ENCODE measurements at regions not wholly inside any gene's neighbourhood (a gene's known extent, or its start where the extent isn't known, plus 50 kb on each side); places are given as distances from the start of the nearest gene placed in this dataset.
"Not testable (repeated sequence)": the region's sequence is repeated elsewhere in the genome, so short reads cannot be mapped to it uniquely, and the experiment has no call there.

DNA sequence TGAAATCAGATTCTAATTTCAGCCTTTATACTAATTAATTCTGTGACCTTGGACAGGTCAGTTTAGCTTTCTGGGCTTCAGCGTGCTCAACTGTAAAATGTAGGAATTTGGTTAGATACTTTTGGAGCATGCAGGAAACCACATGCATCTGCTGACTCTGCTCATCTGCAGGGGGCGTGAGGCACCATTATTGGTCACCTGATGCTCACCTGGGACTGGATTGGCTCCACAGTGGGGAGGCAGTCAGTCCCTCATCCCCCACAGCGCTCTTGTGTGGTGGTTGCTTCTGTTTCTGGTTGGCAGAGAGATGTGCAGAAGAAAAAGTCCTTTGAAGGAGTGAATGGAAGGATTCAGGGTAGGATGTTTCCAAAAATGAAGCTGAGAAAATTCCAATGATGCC is 150.9 kb upstream of the MTPN start:
- Histone ChIP-seq H3K27me3 (ENCODE audit: low read depth) (no peaks in the 10 kb centered on the region), H3K36me3 (replicated peaks) (no peaks in the 10 kb centered on the region), H3K9me3 (no peaks in the 10 kb centered on the region), H3K4me3 (no peak overlapping the region), H3K4me1 (no peaks in the 10 kb centered on the region)
- in situ Hi-C loops (cut with MboI; ENCODE audit: low sequenced_read_pairs), result no loop called here
- no peak for DNase-seq (ENCODE audit: low spot score in 2 of 2)

DNA sequence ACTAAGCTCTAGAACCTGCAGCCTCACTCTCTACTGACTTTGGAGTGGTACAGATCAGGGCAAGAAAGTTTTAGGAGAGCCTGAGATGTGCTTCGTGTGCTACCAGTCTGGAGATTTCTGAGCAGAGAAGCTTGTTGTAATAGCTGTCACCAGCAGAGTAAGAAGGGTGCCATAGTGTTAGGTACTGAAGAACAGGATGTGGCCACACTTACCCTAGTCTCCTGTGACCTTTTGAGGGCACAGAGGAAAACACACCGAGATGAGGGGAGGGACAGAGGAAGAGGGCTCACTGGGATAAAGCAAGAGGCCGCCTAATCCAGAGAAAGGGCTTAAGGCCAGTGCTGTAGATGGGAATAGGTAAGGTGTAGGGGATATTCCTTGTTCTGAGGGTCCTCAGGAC is 146.2 kb upstream of the MTPN start:
- H3K27me3 ChIP-seq (ENCODE audit: low read depth), result no peaks in the 10 kb centered on the region
- no peaks in the 10 kb centered on the region for H3K4me1 ChIP-seq
- no peaks in the 10 kb centered on the region for H3K9me3 ChIP-seq
- no peak overlapping the region for H3K4me3 ChIP-seq
- in situ Hi-C loops (cut with MboI; ENCODE audit: low sequenced_read_pairs), result no loop called here
- no peak for DNase-seq (ENCODE audit: low spot score in 2 of 2)
- H3K36me3 ChIP-seq (replicated peaks), result no peaks in the 10 kb centered on the region

DNA sequence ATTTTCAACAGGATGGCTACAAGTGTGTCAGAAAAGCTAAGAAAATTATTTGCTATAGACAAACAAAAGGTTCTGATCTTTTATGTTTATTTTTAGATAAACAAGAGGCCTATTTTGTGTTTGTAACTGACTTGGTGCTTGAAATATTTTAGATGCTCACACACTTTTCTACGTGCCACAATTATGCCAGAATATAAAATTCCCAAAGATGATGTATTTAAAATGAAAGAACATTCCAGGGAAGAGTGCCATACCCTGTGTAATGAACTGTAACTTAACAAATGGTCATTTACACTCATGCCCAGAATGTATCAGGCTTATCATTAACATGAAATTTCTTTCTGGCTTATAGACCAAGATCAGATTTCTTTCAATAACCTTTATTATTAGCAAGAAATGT is 144.9 kb upstream of the MTPN start:
- no peaks in the 10 kb centered on the region for H3K36me3 ChIP-seq (replicated peaks)
- H3K9me3 ChIP-seq, result no peaks in the 10 kb centered on the region
- no peaks in the 10 kb centered on the region for H3K27me3 ChIP-seq (ENCODE audit: low read depth)
- no peak overlapping the region for H3K4me3 ChIP-seq
- no peaks in the 10 kb centered on the region for H3K4me1 ChIP-seq
- no peak for DNase-seq (ENCODE audit: low spot score in 2 of 2)
- in situ Hi-C loops (cut with MboI; ENCODE audit: low sequenced_read_pairs), result no loop called here

DNA sequence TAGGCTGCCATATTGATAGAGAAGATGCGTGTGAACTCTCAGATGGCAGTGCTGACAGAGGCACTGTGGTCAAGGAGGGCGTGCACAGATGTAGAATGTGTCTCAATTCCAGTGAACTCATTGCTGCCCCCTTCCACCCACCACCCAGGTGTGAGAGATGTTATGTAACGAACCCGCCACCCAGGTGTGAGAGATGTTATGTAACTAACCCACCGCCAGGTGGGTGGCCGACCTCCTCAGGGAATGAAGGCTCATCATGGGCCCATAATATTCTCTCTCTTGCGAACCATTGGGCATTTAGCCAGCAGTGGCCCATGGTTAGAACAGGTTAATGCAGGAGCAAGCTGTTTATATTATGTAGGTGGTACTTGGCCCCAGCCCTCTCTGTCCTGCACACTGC is 140.4 kb upstream of the MTPN start:
- Histone ChIP-seq H3K4me3 (no peak overlapping the region), H3K27me3 (ENCODE audit: low read depth) (peaks cover under 1% of the 10 kb centered on the region; the same call in 1 of the 2 replicates), H3K9me3 (no peaks in the 10 kb centered on the region), H3K36me3 (replicated peaks) (no peaks in the 10 kb centered on the region), H3K4me1 (no peaks in the 10 kb centered on the region)
- in situ Hi-C loops (cut with MboI; ENCODE audit: low sequenced_read_pairs), result no loop called here
- no peak for DNase-seq (ENCODE audit: low spot score in 2 of 2)

DNA sequence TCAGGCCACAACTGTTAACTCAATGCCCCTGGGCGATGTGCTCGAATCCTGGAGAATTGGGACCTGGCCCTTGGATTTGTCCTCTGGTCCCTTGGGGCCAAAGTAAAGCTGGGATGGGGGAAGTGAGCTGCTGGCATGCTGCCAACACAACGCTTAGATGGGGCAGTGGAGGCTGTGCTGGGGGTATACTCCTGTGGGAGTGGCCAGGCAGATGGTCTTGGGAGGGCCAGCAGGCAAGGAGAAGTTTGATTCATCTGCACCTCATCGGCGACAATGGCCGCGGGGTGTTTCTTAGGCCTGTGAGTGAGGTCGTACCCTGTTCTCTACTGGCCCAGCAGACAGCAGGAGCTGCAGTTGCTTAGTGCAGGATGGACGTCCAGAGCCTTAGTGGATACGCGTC is 139.0 kb upstream of the MTPN start:
- peaks cover 2% of the 10 kb centered on the region; the same call in 1 of the 2 replicates for H3K27me3 ChIP-seq (ENCODE audit: low read depth)
- no peak overlapping the region for H3K4me3 ChIP-seq
- no peaks in the 10 kb centered on the region for H3K36me3 ChIP-seq (replicated peaks)
- H3K4me1 ChIP-seq, result no peaks in the 10 kb centered on the region
- DNase-seq (ENCODE audit: low spot score in 2 of 2), result no peak
- in situ Hi-C loops (cut with MboI; ENCODE audit: low sequenced_read_pairs), result no loop called here
- H3K9me3 ChIP-seq, result no peaks in the 10 kb centered on the region

DNA sequence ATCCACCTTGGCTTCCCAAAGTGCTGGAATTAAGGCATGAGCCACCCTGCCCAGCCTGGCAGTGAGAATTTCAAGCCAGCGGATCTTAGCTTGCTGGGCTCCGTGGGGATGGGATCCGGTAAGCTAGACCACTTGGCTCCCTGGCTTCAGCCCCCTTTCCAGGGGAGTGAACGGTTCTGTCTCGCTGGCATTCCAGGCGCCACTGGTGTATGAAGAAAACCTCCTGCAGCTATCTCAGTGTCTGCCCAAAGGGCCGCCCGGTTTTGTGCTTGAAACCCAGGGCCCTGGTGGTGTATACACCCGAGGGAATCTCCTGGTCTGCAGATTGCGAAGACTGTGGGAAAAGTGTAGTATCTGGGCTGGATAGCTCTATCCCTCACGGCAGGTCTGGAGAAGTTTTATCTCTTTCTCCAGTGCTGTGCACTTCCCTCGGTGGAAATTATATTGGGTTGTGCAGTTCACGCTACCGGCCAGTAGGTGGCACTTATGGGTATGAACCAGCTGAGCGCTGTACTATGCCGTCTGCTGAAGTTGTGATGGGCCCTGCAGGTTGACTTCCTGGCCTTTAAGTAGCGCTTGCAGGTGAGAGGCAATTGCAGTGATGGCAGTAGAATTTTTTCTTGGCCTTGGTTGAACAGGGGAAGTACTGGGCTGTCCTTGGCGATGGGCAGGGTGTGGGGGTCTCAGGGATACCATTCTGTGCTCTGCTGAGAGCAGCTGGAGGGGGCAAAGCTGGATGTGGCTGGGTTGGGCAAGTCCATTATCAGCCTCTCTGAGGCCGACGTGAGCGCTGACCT is 138.0 kb upstream of the MTPN start:
- in situ Hi-C loops (cut with MboI; ENCODE audit: low sequenced_read_pairs), result no loop called here
- Histone ChIP-seq H3K27me3 (ENCODE audit: low read depth) (peaks cover 2% of the 10 kb centered on the region; the same call in 1 of the 2 replicates), H3K9me3 (no peaks in the 10 kb centered on the region), H3K36me3 (replicated peaks) (no peaks in the 10 kb centered on the region), H3K4me3 (no peak overlapping the region), H3K4me1 (no peaks in the 10 kb centered on the region)
- DNase-seq (ENCODE audit: low spot score in 2 of 2), result peak; percentile 12 to 67

DNA sequence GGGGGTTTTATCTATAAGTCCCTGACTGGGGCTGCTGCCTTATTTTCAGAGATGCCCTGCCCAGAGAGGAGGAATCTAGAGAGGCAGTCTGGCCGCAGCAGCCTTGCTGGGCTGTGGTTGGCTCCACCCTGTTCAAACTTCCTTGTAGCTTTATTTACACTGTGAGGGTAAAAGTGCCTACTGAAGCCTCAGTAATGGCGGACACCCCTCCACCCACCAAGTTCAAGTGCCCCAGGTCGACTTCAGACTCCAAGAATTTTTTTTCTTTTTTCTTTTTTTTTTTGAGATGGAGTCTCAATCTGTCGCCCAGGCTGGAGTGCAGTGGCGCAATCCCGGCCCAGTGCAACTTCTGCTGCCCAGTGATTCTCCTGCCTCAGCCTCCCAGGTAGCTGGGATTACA is 137.3 kb upstream of the MTPN start:
- in situ Hi-C loops (cut with MboI; ENCODE audit: low sequenced_read_pairs); H3K4me1 ChIP-seq; H3K4me3 ChIP-seq; H3K27me3 ChIP-seq (ENCODE audit: low read depth); H3K36me3 ChIP-seq (replicated peaks); DNase-seq (ENCODE audit: low spot score in 2 of 2); H3K9me3 ChIP-seq: not testable (repeated sequence)

DNA sequence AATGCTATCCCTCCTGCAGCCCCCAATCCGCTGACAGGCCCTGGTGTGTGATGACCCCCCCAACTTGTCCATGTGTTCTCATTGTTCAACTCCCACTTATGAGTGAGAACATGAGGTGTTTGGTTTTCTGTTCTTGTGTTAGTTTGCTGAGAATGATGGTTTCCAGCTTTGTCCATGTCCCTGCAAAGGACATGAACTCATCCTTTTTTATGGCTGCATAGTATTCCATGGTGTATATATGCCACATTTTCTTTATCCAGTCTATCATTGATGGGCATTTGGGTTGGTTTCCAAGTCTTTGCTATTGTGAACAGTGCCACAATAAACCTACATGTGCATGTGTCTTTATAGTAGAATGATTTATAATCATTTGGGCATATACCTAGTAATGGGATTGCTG is 131.9 kb upstream of the MTPN start:
- H3K9me3 ChIP-seq; H3K4me3 ChIP-seq; in situ Hi-C loops (cut with MboI; ENCODE audit: low sequenced_read_pairs); H3K4me1 ChIP-seq; H3K27me3 ChIP-seq (ENCODE audit: low read depth); H3K36me3 ChIP-seq (replicated peaks); DNase-seq (ENCODE audit: low spot score in 2 of 2): not testable (repeated sequence)

DNA sequence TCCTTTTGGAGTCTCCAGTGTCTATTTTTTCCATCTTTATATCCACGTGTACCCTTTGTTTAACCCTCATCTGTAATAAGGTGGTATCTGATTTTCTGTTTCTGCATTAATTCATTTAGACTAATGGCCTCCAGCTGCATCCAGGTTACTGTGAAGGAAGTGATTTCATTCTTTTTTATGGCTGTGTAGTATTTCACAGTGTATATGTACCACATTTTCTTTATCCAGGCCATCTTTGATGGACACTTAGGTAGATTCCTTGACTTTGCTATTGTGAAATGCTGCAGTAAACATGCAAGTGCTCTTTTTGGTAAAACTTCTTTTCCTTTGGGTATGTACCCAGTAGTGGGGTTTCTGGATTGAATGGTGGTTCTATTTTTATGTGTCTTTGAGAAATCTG is 128.0 kb upstream of the MTPN start:
- no peaks in the 10 kb centered on the region for H3K36me3 ChIP-seq (replicated peaks)
- H3K9me3 ChIP-seq, result no peaks in the 10 kb centered on the region
- DNase-seq (ENCODE audit: low spot score in 2 of 2), result no peak
- H3K27me3 ChIP-seq (ENCODE audit: low read depth), result no peaks in the 10 kb centered on the region; the same call in 1 of the 2 replicates
- no peaks in the 10 kb centered on the region for H3K4me1 ChIP-seq
- in situ Hi-C loops (cut with MboI; ENCODE audit: low sequenced_read_pairs), result no loop called here
- H3K4me3 ChIP-seq, result no peak overlapping the region

DNA sequence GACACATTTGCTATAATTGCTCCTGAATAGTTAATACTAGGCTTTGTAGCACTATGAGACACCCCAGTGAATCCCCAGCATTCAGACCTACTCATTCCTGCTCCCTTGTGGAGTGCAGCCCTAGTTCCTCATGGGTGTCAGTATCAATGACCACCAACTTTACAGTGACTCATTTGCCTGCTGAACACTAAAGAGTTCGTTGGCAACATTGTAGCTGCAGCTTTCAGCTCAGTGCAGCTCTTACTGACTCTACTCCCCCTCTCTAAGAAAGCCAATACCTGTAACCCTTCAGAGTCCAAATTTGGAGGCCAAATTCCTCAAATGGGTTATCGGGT is 127.1 kb upstream of the MTPN start:
- Histone ChIP-seq H3K27me3 (ENCODE audit: low read depth) (no peaks in the 10 kb centered on the region; the same call in 1 of the 2 replicates), H3K4me3 (no peak overlapping the region), H3K36me3 (replicated peaks) (no peaks in the 10 kb centered on the region), H3K4me1 (no peaks in the 10 kb centered on the region), H3K9me3 (no peaks in the 10 kb centered on the region)
- in situ Hi-C loops (cut with MboI; ENCODE audit: low sequenced_read_pairs), result no loop called here
- DNase-seq (ENCODE audit: low spot score in 2 of 2), result no peak

DNA sequence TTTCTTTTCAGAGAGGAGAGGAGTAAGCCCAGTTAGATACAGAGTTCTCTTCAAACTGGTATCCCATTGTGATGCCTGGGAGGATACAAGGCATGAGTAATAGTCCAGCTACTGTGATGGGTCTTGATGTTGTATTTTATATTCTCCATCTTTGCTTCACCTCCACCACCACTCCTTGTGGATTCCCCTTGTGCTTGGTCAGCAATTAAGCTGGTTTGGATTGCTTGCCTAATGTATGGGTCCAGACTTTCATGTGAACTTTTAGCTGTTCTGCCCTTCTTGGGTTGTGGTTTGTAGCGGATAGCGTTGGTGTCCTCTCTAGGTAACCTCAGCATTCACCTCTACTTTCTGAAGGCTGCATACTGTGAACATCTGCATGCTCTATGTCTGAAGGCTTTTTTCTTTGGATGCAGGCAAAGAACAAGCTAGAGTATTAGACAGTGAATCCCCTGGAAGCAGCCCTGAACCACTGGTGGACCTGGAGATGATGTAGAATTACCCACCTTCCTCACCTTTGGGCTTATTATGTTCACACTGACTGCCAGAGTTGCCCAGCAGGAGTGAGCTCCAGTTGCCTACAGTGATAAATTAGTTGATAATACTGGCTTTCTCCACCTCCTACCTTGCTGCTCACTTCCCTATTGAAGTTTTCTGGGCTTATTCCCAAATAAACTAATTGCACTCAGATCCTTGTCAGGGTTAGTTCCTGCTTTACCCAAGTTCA is 126.5 kb upstream of the MTPN start:
- Histone ChIP-seq H3K4me3 (no peak overlapping the region), H3K27me3 (ENCODE audit: low read depth) (no peaks in the 10 kb centered on the region; the same call in 1 of the 2 replicates), H3K9me3 (no peaks in the 10 kb centered on the region), H3K4me1 (no peaks in the 10 kb centered on the region), H3K36me3 (replicated peaks) (no peaks in the 10 kb centered on the region)
- in situ Hi-C loops (cut with MboI; ENCODE audit: low sequenced_read_pairs), result no loop called here
- no peak for DNase-seq (ENCODE audit: low spot score in 2 of 2)

DNA sequence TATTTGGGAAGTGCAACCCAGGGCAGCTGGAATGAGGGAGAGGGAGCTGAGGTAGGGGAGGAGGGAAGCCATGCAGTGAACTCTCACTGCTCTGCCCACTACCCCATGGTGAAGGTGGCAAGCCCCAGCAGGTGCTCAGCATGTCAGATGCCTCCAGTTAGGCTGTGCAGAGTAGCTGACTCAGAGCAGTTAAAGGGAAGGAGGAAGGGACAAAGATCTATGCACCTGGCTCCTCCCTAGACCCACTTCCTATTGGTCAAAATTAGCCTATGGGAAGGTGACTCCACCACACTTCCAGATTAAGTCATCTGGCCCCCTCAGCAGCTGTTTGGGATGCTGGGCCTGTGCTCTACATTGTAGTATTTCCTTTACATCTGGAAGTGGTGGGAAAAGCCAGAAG is 125.7 kb upstream of the MTPN start:
- Histone ChIP-seq H3K4me3 (no peak overlapping the region), H3K36me3 (replicated peaks) (no peaks in the 10 kb centered on the region), H3K4me1 (no peaks in the 10 kb centered on the region), H3K9me3 (no peaks in the 10 kb centered on the region), H3K27me3 (ENCODE audit: low read depth) (no peaks in the 10 kb centered on the region; the same call in 1 of the 2 replicates)
- no peak for DNase-seq (ENCODE audit: low spot score in 2 of 2)
- in situ Hi-C loops (cut with MboI; ENCODE audit: low sequenced_read_pairs), result no loop called here

DNA sequence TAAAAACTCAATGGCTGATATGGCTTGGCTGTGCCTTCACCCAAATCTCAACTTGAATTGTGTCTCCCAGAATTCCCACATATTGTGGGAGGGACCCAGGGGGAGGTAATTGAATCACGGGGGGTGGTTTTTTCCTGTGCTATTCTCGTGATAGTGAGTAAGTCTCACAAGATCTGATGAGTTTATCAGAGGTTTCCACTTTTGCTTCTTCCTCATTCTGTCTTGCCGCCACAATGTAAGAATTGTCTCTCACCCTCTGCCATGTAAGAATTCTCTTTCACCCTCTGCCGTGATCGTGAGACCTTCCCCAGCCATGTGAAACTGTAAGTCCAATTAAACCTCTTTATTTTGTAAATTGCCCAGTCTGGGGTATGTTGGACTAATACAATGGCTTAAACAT is 115.6 kb upstream of the MTPN start:
- in situ Hi-C loops (cut with MboI; ENCODE audit: low sequenced_read_pairs); DNase-seq (ENCODE audit: low spot score in 2 of 2); H3K27me3 ChIP-seq (ENCODE audit: low read depth); H3K9me3 ChIP-seq; H3K4me1 ChIP-seq; H3K4me3 ChIP-seq; H3K36me3 ChIP-seq (replicated peaks): not testable (repeated sequence)

DNA sequence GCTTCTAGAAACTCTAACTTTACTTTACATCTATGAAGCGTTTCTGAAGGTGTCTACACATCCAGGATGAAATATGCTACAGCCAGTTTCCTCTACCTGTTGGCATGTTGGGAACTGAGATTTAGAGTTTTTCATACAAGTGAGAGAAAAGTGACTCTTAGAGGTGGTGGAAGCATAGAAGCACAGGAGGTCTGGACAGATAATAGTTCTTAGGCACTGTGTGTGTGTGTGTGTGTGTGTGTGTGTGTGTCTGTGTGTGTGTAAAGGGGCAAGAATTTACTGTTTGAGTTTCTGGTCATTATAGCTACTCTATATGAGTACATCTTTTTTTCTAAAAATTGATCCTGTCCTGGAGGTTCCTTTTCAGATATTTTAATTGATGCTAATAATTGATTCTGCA is 110.7 kb upstream of the MTPN start:
- H3K4me3 ChIP-seq, result no peak overlapping the region
- no peaks in the 10 kb centered on the region for H3K4me1 ChIP-seq
- DNase-seq (ENCODE audit: low spot score in 2 of 2), result no peak
- no peaks in the 10 kb centered on the region for H3K36me3 ChIP-seq (replicated peaks)
- in situ Hi-C loops (cut with MboI; ENCODE audit: low sequenced_read_pairs), result no loop called here
- no peaks in the 10 kb centered on the region for H3K27me3 ChIP-seq (ENCODE audit: low read depth)
- no peaks in the 10 kb centered on the region for H3K9me3 ChIP-seq

Data from HAP-1 (cell line).